HG03196 (cell line): ENCODE measurements at regions not wholly inside any gene's neighbourhood (a gene's known extent, or its start where the extent isn't known, plus 50 kb on each side); places are given as distances from the start of the nearest gene placed in this dataset.

ENCODE experiments used
- ATAC-seq: cut with Tn5 transposase; IDR thresholded peaks from one replicate; pipeline ENCODE4 v1.9.1; 2021; ENCODE audit not compliant: unreplicated experiment

DNA sequence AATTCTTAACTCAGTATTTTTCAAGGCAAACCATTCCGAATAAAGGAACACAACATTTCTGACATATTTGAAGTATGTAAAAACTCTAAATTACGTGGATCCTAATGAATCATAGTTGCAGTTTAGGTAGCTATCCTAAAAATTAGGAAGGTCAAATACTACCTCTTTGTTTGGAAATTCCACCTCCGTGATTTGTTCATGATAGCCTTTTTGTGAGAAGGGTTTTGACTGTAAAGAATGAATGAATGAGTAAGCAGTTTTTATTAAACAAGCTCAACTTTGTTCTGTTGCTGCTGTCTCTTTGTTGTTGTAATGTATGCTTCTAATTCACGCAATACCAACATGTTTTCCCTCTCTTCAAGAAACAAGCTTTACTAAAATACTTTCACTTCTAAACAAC is 840.4 kb downstream of the USP25 start:
- ATAC-seq: no peak

GRCh38 chr21:16570856-16571255 is 841.1 kb downstream of the USP25 start:
- no peak for ATAC-seq

DNA sequence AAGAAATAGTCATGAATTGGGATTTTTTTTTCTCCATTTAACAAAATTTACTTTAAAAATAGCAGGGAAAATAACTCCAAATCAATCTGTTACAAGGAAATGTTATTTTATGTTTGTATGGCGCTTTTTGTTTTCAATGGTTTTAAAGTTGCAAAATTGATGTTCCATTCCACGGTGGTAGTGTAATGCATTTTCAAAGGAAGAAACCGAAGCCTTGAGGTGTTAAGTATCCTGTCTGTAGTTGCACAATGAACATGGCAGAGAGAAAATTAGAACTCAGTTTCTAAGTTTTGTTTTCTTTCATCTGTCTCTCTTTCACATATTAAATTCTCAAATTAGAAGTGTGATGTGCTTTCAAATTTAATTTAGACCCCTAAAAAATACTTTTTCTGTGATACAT is 841.8 kb downstream of the USP25 start:
- ATAC-seq: no peak

- no peak for ATAC-seq
Measured at GRCh38 chr21:16572032-16572431, 842.2 kb downstream of the USP25 start.

DNA sequence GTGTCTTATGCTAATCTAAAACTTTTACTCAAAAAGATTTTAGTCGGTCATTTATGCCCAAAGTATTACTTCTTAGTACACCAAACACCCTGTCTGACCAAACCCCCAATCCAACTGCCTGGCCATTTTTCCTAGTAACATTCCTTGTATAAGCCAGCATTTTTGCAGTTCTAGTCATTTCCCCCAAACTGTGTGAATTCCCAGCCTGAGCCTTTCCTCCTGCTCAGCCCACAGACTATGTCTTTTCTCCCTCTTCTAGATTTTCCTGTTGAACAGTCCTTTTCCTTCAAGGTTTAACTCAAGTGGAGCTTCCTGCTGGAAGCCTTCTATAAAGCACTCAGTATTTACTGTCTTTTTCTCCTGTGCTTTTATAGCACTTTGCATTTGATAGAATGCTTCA is 843.8 kb downstream of the USP25 start:
- no peak for ATAC-seq

GRCh38 chr21:16577975-16578374 is 848.2 kb downstream of the USP25 start:
- no peak for ATAC-seq

DNA sequence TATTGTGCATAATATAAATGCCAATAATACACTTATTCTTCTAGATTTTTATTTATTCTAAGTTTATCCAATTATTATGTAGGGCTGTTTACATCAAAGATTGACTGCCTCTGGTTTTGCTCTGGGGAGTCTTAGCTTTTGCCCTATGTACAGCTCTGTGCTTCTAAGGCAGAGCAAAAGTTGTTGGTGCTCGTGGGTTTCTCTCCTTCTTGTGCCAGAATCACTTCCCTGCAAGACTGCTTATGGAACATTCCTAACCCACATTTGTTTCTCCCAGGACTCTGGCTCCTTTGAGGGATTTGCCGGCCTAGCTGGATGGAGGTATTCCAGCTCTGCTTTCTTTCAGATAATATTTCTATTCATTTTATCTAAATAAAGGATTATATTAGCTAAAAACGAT is 849.1 kb downstream of the USP25 start:
- no peak for ATAC-seq

DNA sequence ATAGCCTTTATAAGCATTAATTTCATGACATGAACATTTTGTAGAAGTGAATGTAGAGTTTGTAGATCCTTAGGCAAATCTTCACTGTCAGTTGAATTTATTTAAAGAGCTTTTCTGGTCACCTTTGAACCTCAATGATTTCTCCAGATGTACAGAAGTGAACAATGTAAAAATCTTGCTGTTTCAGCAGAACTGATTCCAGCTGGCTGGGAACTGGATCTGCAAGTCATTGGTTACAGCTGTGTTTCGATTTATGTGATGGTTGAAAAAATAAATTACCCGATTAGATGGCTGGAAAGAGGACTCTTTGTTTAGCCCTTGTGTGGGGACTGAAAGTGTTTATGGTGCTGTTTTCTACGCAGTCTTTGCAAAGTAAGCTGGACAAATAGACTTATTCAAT is 849.8 kb downstream of the USP25 start:
- ATAC-seq: no peak

GRCh38 chr21:16580661-16581060 is 850.9 kb downstream of the USP25 start:
- no peak for ATAC-seq

DNA sequence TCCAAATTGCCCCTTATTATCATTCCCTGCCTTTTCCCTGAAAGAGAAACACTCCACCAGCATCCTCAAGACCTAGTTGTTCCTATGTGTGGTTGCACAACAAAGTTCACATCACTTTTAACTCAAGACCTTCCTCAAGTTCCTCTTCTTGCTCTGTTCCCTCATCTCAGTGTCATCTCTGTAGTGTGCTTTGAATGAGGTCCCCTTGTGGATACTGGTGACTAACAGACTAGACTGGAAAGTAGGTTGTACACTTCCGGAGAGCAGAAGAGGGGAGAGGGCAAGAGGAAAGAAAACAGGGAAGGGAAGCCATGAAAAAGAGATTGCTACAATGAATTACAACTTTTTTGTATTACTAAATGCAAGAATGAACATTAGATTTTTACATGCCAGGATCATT is 853.8 kb downstream of the USP25 start:
- no peak for ATAC-seq

DNA sequence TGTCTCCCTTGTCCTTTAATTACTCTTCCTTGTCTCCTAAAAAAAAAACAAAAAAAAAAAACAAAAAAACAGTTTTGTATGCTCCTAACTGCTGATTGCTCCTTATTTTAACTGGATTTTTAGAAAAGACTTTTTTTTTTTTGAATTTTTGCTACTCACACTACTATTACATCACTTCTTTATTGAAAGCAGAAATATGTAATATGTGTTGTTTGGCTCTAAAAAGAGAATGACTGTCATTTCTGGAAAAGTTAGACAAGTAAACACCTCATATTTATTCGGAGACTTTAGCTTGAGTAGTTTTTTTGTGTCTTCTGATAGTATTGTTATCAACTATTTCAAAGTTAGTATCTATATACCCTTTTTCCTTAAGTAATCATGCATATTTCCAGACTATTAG is 855.0 kb downstream of the USP25 start:
- no peak for ATAC-seq

- no peak for ATAC-seq
Measured at GRCh38 chr21:16585896-16586295, 856.1 kb downstream of the USP25 start.

DNA sequence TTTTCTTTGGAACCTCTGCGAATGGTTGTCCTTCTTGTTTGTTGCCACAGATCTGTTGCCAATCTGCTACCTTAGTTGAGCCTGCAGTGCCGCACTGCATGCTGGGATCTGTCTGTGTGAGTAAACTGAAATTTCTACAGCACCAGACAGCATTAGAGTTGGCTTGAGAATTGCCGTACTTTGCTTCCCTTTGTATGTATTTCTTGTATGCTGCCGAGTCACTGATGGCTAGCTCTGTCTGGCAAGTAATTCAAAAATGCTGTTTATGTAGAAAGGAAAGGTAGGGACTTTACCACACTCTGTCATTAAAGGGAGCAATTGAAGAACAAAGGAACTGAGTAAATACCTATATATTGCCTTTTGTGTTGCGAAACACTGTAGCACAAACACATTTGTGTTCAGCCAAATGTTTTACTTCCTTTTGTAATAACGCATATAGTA is 857.4 kb downstream of the USP25 start:
- ATAC-seq: no peak

DNA sequence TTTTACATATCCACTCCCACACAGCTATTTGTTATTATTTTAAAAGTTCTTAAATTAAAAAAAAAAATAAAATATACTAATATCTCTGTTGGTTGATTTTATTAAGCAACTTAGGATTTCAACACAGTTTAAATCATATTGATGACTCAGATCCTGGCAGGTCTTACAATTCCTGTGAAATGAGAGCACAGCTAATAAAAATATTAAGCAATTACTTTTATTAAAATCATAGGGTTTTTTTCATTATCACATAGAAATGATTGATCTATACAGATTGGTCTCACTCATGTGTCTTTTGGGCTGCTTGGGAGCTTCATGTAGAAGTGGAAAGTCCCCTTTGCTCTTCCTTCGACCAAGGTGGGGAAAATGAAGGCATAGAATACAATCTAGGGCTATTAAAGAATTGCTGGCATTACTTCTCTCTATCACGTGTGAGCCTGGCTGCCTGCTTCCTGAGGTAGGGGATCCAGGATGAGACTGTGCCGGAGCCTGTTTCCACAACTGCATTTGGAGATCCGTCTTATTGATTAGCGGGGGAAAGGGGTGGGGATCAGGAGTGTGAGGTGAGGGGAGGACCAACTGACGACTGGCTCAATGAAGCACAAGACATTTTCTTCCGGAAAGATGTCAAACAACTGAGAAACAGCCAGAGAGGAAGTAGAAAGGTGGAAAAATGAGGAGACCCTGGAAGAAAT is 858.0 kb downstream of the USP25 start:
- ATAC-seq: no peak

DNA sequence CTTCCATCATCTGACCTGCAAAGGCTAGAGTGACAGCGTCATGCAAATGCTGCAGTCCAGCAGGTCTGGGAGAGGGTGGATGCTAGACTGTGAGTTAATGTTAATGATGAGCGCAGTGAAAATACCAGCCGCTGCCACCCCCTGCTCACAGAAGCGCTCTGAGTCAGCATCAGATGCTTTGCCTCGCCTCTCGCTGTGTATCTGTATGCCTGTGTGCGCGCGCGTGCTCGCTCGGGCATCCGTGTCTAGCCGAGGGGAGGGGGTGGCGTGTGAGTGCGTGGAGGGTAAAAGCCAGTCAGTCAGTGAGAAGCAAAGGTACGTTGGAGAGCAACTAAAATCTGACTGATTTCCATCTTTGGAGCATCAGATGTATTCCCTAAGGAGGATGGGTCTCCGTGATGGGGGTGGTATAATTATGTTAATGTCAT is 858.7 kb downstream of the USP25 start:
- ATAC-seq: no peak

- ATAC-seq: no peak
Measured at GRCh38 chr21:16589006-16589898, 859.5 kb downstream of the USP25 start.

- ATAC-seq: no peak
Measured at GRCh38 chr21:16590186-16590585, 860.4 kb downstream of the USP25 start.

DNA sequence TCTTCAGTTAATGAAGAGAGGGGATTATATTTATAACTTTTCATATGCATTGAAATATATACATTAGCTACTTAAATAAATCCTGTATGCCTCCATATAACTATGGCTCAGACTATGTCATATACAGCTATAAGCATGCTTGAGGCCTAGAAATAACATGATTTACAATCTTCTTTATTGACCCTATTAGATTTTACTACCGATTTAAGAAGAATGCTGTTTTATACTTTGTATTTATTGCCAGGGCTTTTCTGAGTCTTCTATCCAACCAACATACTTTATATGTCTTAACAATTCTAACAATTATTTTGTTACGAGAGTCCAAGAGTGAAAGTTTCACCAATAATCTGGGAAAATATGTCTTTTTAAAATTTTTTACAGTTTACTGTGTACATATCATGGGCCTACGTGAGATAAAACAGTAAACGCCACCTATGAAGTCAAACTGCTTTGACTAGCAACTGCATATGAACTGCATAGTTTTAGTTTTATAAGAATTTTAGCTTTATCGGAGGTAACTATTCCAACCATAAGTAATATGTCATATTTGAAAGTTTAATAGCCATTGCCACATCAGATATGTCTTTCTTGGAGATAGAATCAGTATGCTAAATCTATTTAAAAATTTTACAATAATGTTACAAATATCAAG is 861.0 kb downstream of the USP25 start:
- no peak for ATAC-seq

GRCh38 chr21:16592381-16592780 is 862.6 kb downstream of the USP25 start:
- ATAC-seq: no peak

- no peak for ATAC-seq
Measured at GRCh38 chr21:16594191-16594590, 864.4 kb downstream of the USP25 start.

DNA sequence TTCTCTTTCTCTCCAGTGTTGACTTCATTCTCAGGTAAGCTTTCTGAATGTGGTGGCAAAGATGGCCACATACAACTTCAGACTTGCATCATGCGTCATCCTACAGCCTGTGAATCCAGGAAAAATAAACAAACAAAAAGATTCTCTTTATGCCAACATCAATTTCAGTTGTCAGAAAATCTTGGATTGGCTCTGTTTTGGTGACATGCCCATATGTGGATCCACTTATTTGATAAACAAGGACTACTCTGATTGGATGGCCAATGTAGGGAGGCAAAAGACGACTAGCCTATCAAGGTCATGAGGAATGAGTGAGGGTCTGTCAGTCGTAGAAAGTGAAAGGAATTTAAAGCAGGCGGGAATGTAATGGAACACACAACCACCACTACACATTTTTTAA is 866.6 kb downstream of the USP25 start:
- ATAC-seq: no peak

DNA sequence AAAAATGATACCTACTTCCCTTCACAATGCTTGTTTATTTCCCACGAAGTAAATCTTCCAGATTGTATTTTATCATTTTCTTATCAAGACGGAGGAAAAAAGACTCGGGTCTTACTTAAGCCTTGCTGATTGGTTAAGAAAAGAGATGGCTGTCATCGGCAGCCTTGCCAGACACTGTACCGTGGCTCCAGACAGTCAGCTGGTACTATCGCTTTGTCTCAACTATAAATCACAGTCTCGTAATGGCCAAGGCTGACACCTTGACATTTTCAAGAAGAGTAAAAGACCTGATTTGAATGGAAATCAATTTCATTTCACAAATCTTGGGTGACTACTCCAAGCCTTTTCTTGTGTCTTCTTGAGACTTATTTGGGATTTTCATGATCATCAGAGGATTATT is 868.0 kb downstream of the USP25 start:
- ATAC-seq: no peak
